ENCODE measurements at regions not wholly inside any gene's neighbourhood (a gene's known extent, or its start where the extent isn't known, plus 50 kb on each side); places are given as distances from the start of the nearest gene placed in this dataset.

DNA sequence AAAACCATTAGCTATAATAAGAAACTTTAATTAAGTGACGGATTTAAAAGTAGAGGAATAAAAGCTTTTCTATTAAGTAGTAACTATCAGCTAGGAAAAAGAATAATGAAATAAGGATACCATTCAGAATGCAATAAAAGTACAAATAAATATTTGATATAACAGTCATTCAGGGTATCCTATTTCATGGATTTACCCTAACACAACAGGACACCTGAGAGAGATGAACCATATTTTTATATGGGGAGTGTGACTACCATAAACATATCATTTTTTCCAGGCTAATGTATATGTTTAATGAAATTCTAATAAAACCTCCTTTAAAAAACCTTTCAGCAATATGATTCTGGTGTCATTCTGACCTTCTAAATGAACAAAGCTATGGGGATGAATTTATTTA lies 393.8 kb downstream of the SNAPC1 start:
- WGBS (ENCODE audit: low lambda C conversion rate): 5% methylated on average over 1 of the region's 1 CpG
- Histone ChIP-seq H4K20me1 (ENCODE audit: insufficient read depth, low read length) (no peaks in the 10 kb centered on the region), H3K4me3 (replicated peaks in 1 of 3; ENCODE audit: insufficient read depth in 1 of 3, low read depth in 2 of 3, low read length in 3 of 3) (no peak overlapping the region), H2AFZ (ENCODE audit: low read length) (no peak overlapping the region), H3K9me3 (ENCODE audit: low read length) (no peaks in the 10 kb centered on the region), H3K4me1 (ENCODE audit: insufficient read depth, low read length) (no peaks in the 10 kb centered on the region), H3K27ac (ENCODE audit: extremely low read length, insufficient read depth, low read length) (no peak overlapping the region), H3K79me2 (ENCODE audit: insufficient read depth, low read length) (no peaks in the 10 kb centered on the region), H3K36me3 (replicated peaks in 1 of 2; ENCODE audit: control insufficient read depth in 1 of 2, insufficient read depth in 2 of 2, low read length in 2 of 2) (no peaks in the 10 kb centered on the region), H3K4me2 (ENCODE audit: low read depth, low read length) (no peak overlapping the region), H3K27me3 (ENCODE audit: control insufficient read depth in 1 of 2, insufficient read depth in 2 of 2, low read length in 2 of 2) (no peaks in the 10 kb centered on the region; a peak in 1 of 5 replicates), H3K9ac (ENCODE audit: insufficient read depth, low read depth, low read length) (no peak overlapping the region)
- DNase-seq (ENCODE audit: low spot score): no peak
- ATAC-seq: no peak
- no peak for FAIRE-seq
- in situ Hi-C loops (cut with HindIII; ENCODE audit: extremely low pct_ligation_motif_present, low pct_unique_long_range_greater_than_20kb) (no loop called here), intact Hi-C loops (cut with micrococcal nuclease; ENCODE audit: unreplicated experiment) (no loop called here)
- POLR2A ChIA-PET: no interaction called here
- no TSS peak for BruUV-seq (replicated peaks)
- no peak for TF ChIP-seq ZNF780A (CRISPR knock-in tag; IDR thresholded peaks at IDR 0.05)
- TF ChIP-seq THAP11 (CRISPR knock-in tag; IDR thresholded peaks at IDR 0.05): no peak
- no peak for TF ChIP-seq GPBP1L1 (CRISPR knock-in tag; IDR thresholded peaks at IDR 0.05)
- TF ChIP-seq SRSF9 (IDR thresholded peaks at IDR 0.05; ENCODE audit: borderline replicate concordance, insufficient read depth, low read depth, low read length, poor library complexity, severe bottlenecking): no peak
- no peak for TF ChIP-seq ZBTB7A (CRISPR knock-in tag; IDR thresholded peaks at IDR 0.05)
- TF ChIP-seq ZNF281 (CRISPR knock-in tag; IDR thresholded peaks at IDR 0.05; ENCODE audit: borderline replicate concordance): no peak
- no peak for TF ChIP-seq ZNF335 (CRISPR knock-in tag; IDR thresholded peaks at IDR 0.05)
- TF ChIP-seq TERF1 (CRISPR knock-in tag; IDR thresholded peaks at IDR 0.05): no peak
- CTCF ChIA-PET (ENCODE audit: low intra/inter-chr PET ratio, low total read pairs): no interaction called here

Measured in HepG2 (cell line).